Choroid plexus epithelial cell (primary cell): ENCODE measurements at regions not wholly inside any gene's neighbourhood (a gene's known extent, or its start where the extent isn't known, plus 50 kb on each side); places are given as distances from the start of the nearest gene placed in this dataset.

Experiments
- DNase-seq: peaks from one replicate; pipeline ENCODE4 v3.0.0-alpha.2; 2010; ENCODE audit warnings: low read depth
- H3K4me3 ChIP-seq: 2 replicates; pipeline ENCODE4 v1.5.1; 2011; ENCODE audit warnings: low read depth, mild to moderate bottlenecking, control low read depth, low read length, moderate library complexity
- CTCF ChIP-seq: conservative IDR thresholded peaks from 2 replicates; pipeline ENCODE4 v1.5.1; 2011; ENCODE audit warnings: low read depth, mild to moderate bottlenecking, control low read depth, inconsistent platforms, low read length, moderate library complexity

DNA sequence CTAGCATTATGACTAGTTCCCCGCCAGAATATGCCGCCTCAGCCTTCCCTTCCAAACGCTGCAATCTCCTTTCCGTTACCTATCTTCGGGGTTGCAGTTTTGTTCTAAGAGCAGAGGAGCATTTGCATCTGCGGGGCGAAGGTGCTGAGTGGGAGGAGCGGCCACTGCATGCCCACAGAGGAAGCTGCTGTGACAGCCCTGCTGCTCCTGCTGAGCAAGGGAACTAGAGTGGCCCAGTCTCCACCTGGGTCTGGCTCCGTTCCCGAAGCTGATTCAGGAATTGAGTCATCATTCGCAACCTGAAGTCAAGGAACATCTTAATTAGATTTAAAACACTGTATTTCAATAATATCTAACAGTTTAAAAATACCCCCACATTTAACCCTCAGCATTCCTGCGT lies 98.2 kb upstream of the TJP1 start:
- TF ChIP-seq CTCF, result no peak
- DNase-seq, result no peak

GRCh38 chr15:29919380-29919881 lies 97.2 kb upstream of the TJP1 start:
- DNase-seq, result no peak
- H3K4me3 ChIP-seq, result no peak overlapping the region
- TF ChIP-seq CTCF, result no peak

More for the DNA sequence above, 98.2 kb upstream of the TJP1 start:
- H3K4me3 ChIP-seq, result no peak overlapping the region

DNA sequence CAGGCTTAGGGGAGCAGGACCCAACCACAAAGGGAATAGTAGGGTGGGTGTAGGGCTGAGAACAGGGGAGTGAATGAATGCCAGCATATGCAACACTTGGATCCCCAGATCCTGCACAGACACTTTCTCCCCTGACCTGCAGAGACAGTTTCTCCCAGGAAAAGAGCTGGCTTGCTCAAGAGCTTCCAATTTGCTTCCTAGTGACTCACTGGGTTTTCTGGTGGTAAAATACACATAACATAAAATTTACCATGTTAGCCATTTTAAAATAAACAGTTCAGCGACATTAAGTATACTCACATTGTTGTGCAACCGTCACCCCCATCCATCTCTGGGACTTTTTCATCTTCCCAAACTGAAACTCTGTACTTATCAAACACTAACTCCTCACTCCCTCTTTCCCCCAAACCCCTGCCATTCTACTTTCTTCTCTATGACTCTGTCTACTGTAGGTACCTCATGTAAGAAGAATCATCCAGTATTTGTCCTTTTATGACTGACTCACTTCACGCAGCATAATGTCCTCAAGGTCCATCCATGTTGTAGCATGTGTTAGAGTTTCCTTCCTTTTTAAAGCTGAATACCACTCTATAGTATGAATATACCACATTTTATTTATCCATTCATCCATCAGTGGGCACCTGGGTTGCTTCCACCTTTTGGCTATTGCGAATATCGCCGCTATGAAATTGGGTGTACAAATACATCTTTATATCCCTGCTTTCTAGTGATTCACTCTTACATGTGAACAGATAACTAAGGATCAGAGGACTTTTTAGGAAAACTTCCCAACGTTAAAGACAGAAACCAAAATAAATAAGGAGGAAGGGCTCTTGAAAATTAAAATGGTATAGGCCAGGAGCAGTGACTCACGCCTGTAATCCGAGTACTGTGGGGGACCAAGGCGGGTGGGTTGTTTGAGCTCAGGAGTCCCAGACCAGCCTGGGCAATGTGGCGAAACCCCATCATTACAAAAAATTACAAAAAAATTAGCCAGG lies 95.6 kb upstream of the TJP1 start:
- TF ChIP-seq CTCF, result no peak
- H3K4me3 ChIP-seq, result no peak overlapping the region
- no peak for DNase-seq

GRCh38 chr15:29914511-29914926 lies 92.3 kb upstream of the TJP1 start:
- no peak for TF ChIP-seq CTCF

GRCh38 chr15:29913528-29914135 lies 91.4 kb upstream of the TJP1 start:
- peak; percentile 92 for DNase-seq
- no peak for TF ChIP-seq CTCF
- no peak overlapping the region for H3K4me3 ChIP-seq

More at GRCh38 chr15:29914511-29914926, 92.3 kb upstream of the TJP1 start:
- H3K4me3 ChIP-seq, result no peak overlapping the region
- no peak for DNase-seq

GRCh38 chr15:29911705-29912104 lies 89.4 kb upstream of the TJP1 start:
- TF ChIP-seq CTCF, result no peak
- no peak overlapping the region for H3K4me3 ChIP-seq
- DNase-seq, result no peak
